ENCODE measurements at regions not wholly inside any gene's neighbourhood (a gene's known extent, or its start where the extent isn't known, plus 50 kb on each side); places are given as distances from the start of the nearest gene placed in this dataset.

GRCh38 chr5:82792096-82792495 is 285.1 kb downstream of the TMEM167A start:
- H3K79me2 ChIP-seq (ENCODE audit: insufficient read depth, low read length) = no peaks in the 10 kb centered on the region
- H3K9me3 ChIP-seq (ENCODE audit: insufficient read depth, low read depth, low read length) = no peaks in the 10 kb centered on the region
- no peaks in the 10 kb centered on the region for H3K27me3 ChIP-seq (ENCODE audit: insufficient read depth, low read length)
- no peaks in the 10 kb centered on the region for H3K4me1 ChIP-seq (ENCODE audit: insufficient read depth, low read length)
- DNase-seq (ENCODE audit: low read depth) (no peak), FAIRE-seq (no peak)
- H4K20me1 ChIP-seq (ENCODE audit: insufficient read depth, low read length) = no peaks in the 10 kb centered on the region
- no peak overlapping the region for H3K9ac ChIP-seq (ENCODE audit: low read length)
- no peak overlapping the region for H3K4me3 ChIP-seq (ENCODE audit: insufficient read depth, low read depth, low read length)
- no peak overlapping the region for H3K27ac ChIP-seq (ENCODE audit: low read depth, low read length)
- no peak overlapping the region for H3K27ac Mint-ChIP-seq (ENCODE audit: unreplicated experiment)
- no peak for TF ChIP-seq EZH2 (IDR thresholded peaks at IDR 0.05; ENCODE audit: insufficient read depth, low read length)
- TF ChIP-seq CTCF (IDR thresholded peaks at IDR 0.05; ENCODE audit: insufficient read depth, low read depth, low read length) = no peak
- no peak overlapping the region for H3K4me3 Mint-ChIP-seq (ENCODE audit: unreplicated experiment)
- H3K4me1 Mint-ChIP-seq (ENCODE audit: low read depth, unreplicated experiment) = no peaks in the 10 kb centered on the region
- no peak overlapping the region for H2AFZ ChIP-seq (ENCODE audit: low read depth, low read length)
- no peaks in the 10 kb centered on the region for H3K27me3 Mint-ChIP-seq (ENCODE audit: low read depth, unreplicated experiment)
- no peaks in the 10 kb centered on the region for H3K36me3 ChIP-seq (ENCODE audit: insufficient read depth, low read length)
- H3K4me2 ChIP-seq (ENCODE audit: low read length) = no peak overlapping the region
- H3K9me3 Mint-ChIP-seq (ENCODE audit: unreplicated experiment) = no peaks in the 10 kb centered on the region
- no peaks in the 10 kb centered on the region for H3K36me3 Mint-ChIP-seq (ENCODE audit: low read depth, unreplicated experiment)

- H3K36me3 Mint-ChIP-seq (ENCODE audit: low read depth, unreplicated experiment) = no peaks in the 10 kb centered on the region
- Histone ChIP-seq H3K4me1 (ENCODE audit: insufficient read depth, low read length) (no peaks in the 10 kb centered on the region), H3K9ac (ENCODE audit: low read length) (no peak overlapping the region), H3K4me3 (ENCODE audit: insufficient read depth, low read depth, low read length) (no peak overlapping the region), H3K36me3 (ENCODE audit: insufficient read depth, low read length) (no peaks in the 10 kb centered on the region), H2AFZ (ENCODE audit: low read depth, low read length) (no peak overlapping the region), H3K9me3 (ENCODE audit: insufficient read depth, low read depth, low read length) (no peaks in the 10 kb centered on the region), H3K27ac (ENCODE audit: low read depth, low read length) (no peak overlapping the region), H3K79me2 (ENCODE audit: insufficient read depth, low read length) (no peaks in the 10 kb centered on the region), H3K27me3 (ENCODE audit: insufficient read depth, low read length) (no peaks in the 10 kb centered on the region), H3K4me2 (ENCODE audit: low read length) (no peak overlapping the region), H4K20me1 (ENCODE audit: insufficient read depth, low read length) (no peaks in the 10 kb centered on the region)
- no peak overlapping the region for H3K4me3 Mint-ChIP-seq (ENCODE audit: unreplicated experiment)
- H3K4me1 Mint-ChIP-seq (ENCODE audit: low read depth, unreplicated experiment) = no peaks in the 10 kb centered on the region
- no peak for DNase-seq (ENCODE audit: low read depth)
- H3K27me3 Mint-ChIP-seq (ENCODE audit: low read depth, unreplicated experiment) = no peaks in the 10 kb centered on the region
- TF ChIP-seq CTCF (IDR thresholded peaks at IDR 0.05; ENCODE audit: insufficient read depth, low read depth, low read length) (no peak), EZH2 (IDR thresholded peaks at IDR 0.05; ENCODE audit: insufficient read depth, low read length) (no peak)
- H3K9me3 Mint-ChIP-seq (ENCODE audit: unreplicated experiment) = no peaks in the 10 kb centered on the region
- no peak overlapping the region for H3K27ac Mint-ChIP-seq (ENCODE audit: unreplicated experiment)
- FAIRE-seq = no peak
Measured at GRCh38 chr5:82789095-82789494, 288.1 kb downstream of the TMEM167A start.

- no peak overlapping the region for H3K27ac ChIP-seq (ENCODE audit: low read depth, low read length)
- no peak overlapping the region for H3K9ac ChIP-seq (ENCODE audit: low read length)
- H3K9me3 ChIP-seq (ENCODE audit: insufficient read depth, low read depth, low read length) = no peaks in the 10 kb centered on the region
- DNase-seq (ENCODE audit: low read depth) (no peak), FAIRE-seq (no peak)
- H4K20me1 ChIP-seq (ENCODE audit: insufficient read depth, low read length) = no peaks in the 10 kb centered on the region
- H3K4me1 ChIP-seq (ENCODE audit: insufficient read depth, low read length) = no peaks in the 10 kb centered on the region
- no peak overlapping the region for H2AFZ ChIP-seq (ENCODE audit: low read depth, low read length)
- no peaks in the 10 kb centered on the region for H3K27me3 Mint-ChIP-seq (ENCODE audit: low read depth, unreplicated experiment)
- no peaks in the 10 kb centered on the region for H3K36me3 ChIP-seq (ENCODE audit: insufficient read depth, low read length)
- H3K27me3 ChIP-seq (ENCODE audit: insufficient read depth, low read length) = no peaks in the 10 kb centered on the region
- H3K4me1 Mint-ChIP-seq (ENCODE audit: low read depth, unreplicated experiment) = no peaks in the 10 kb centered on the region
- H3K79me2 ChIP-seq (ENCODE audit: insufficient read depth, low read length) = no peaks in the 10 kb centered on the region
- no peaks in the 10 kb centered on the region for H3K36me3 Mint-ChIP-seq (ENCODE audit: low read depth, unreplicated experiment)
- H3K4me2 ChIP-seq (ENCODE audit: low read length) = no peak overlapping the region
- no peaks in the 10 kb centered on the region for H3K9me3 Mint-ChIP-seq (ENCODE audit: unreplicated experiment)
- H3K4me3 Mint-ChIP-seq (ENCODE audit: unreplicated experiment) = no peak overlapping the region
- no peak for TF ChIP-seq EZH2 (IDR thresholded peaks at IDR 0.05; ENCODE audit: insufficient read depth, low read length)
- no peak for TF ChIP-seq CTCF (IDR thresholded peaks at IDR 0.05; ENCODE audit: insufficient read depth, low read depth, low read length)
- H3K4me3 ChIP-seq (ENCODE audit: insufficient read depth, low read depth, low read length) = no peak overlapping the region
- H3K27ac Mint-ChIP-seq (ENCODE audit: unreplicated experiment) = no peak overlapping the region
Measured at GRCh38 chr5:82786748-82787147, 290.4 kb downstream of the TMEM167A start.
